DOHH2 (cell line): ENCODE measurements at regions not wholly inside any gene's neighbourhood (a gene's known extent, or its start where the extent isn't known, plus 50 kb on each side); places are given as distances from the start of the nearest gene placed in this dataset.

ENCODE experiments used
- H3F3A ChIP-seq: fragments of 200-600 bp; sonication (generic), shearing (Covaris generic); 2 replicates; pipeline ENCODE4 v1.6.0; 2016; ENCODE audit warnings: antibody characterized with exemption, mild to moderate bottlenecking; ENCODE audit not compliant: control insufficient read depth, insufficient read depth
- H3K27ac ChIP-seq: fragments of 200-600 bp; sonication (generic); 2 replicates; pipeline ENCODE4 v1.5.1; 2014; ENCODE audit warnings: low read depth, mild to moderate bottlenecking, low read length, moderate library complexity
- H3K27me3 ChIP-seq: fragments of 200-600 bp; sonication (generic); 2 replicates; pipeline ENCODE4 v1.6.1; 2014; ENCODE audit warnings: mild to moderate bottlenecking, low read length, mixed read lengths; ENCODE audit not compliant: control insufficient read depth
- H3K36me3 ChIP-seq: fragments of 200-600 bp; sonication (generic); 2 replicates; pipeline ENCODE4 v1.6.1; 2014; ENCODE audit warnings: mild to moderate bottlenecking, low read length, moderate library complexity, mixed read lengths; ENCODE audit not compliant: control insufficient read depth
- H3K4me1 ChIP-seq: fragments of 200-600 bp; sonication (generic); 2 replicates; pipeline ENCODE4 v1.6.1; 2014; ENCODE audit warnings: mild to moderate bottlenecking, low read length, mixed read lengths; ENCODE audit not compliant: control insufficient read depth
- H3K4me2 ChIP-seq: fragments of 200-600 bp; sonication (generic); 2 replicates; pipeline ENCODE4 v1.6.0; 2014; ENCODE audit warnings: mild to moderate bottlenecking, low read length, moderate library complexity
- H3K4me3 ChIP-seq: fragments of 200-600 bp; sonication (generic); 2 replicates; pipeline ENCODE4 v1.5.1; 2014; ENCODE audit warnings: mild to moderate bottlenecking, low read length, mixed read lengths
- H3K79me2 ChIP-seq: fragments of 200-600 bp; sonication (generic); 2 replicates; pipeline ENCODE4 v1.6.1; 2014; ENCODE audit warnings: mild to moderate bottlenecking, low read length, mixed read lengths; ENCODE audit not compliant: control insufficient read depth
- H3K9me2 ChIP-seq: fragments of 200-600 bp; sonication (generic); replicated peaks from 2 replicates; pipeline ENCODE4 v1.6.1; 2014; ENCODE audit warnings: mild to moderate bottlenecking, low read length, mixed read lengths; ENCODE audit not compliant: control insufficient read depth
- H3K9me3 ChIP-seq: fragments of 200-600 bp; sonication (generic); 2 replicates; pipeline ENCODE4 v1.6.1; 2014; ENCODE audit warnings: antibody characterized with exemption, low read length, mixed read lengths; ENCODE audit not compliant: control insufficient read depth, insufficient read depth
- H4K20me1 ChIP-seq: fragments of 200-600 bp; sonication (generic); 2 replicates; pipeline ENCODE4 v1.6.0; 2014; ENCODE audit warnings: low read depth, mild to moderate bottlenecking, antibody characterized with exemption, low read length, moderate library complexity; ENCODE audit not compliant: control insufficient read depth, insufficient read depth
- CTCF ChIP-seq: fragments of 200-600 bp; sonication (generic); IDR thresholded peaks from one replicate; pipeline ENCODE4 v1.5.1; 2014; ENCODE audit warnings: antibody characterized with exemption, mild to moderate bottlenecking, low read depth, low read length; ENCODE audit not compliant: poor library complexity, severe bottlenecking
- EZH2phosphoT487 ChIP-seq: fragments of 200-600 bp; sonication (generic); IDR thresholded peaks from 2 replicates; pipeline ENCODE4 v1.6.1; 2017; ENCODE audit warnings: borderline replicate concordance, mild to moderate bottlenecking, antibody characterized with exemption, low read length, moderate library complexity, mixed read lengths

- no peaks in the 10 kb centered on the region for H3K36me3 ChIP-seq
- TF ChIP-seq EZH2phosphoT487 (no peak), CTCF (no peak)
- H3K27me3 ChIP-seq, result no peaks in the 10 kb centered on the region
- H3K4me1 ChIP-seq, result peaks cover 12% of the 10 kb centered on the region
- H3K4me3 ChIP-seq, result no peak overlapping the region
- H3F3A ChIP-seq, result no peaks in the 10 kb centered on the region
- no peaks in the 10 kb centered on the region for H4K20me1 ChIP-seq
- no peak overlapping the region for H3K27ac ChIP-seq
- H3K4me2 ChIP-seq, result no peak overlapping the region
- H3K79me2 ChIP-seq, result no peaks in the 10 kb centered on the region
- no peaks in the 10 kb centered on the region for H3K9me3 ChIP-seq
- H3K9me2 ChIP-seq, result no peaks in the 10 kb centered on the region
These were observed 79.5 kb upstream of the SLC8A1 start for GRCh38 chr2:40531359-40531758.

GRCh38 chr2:40534528-40534927 is 82.6 kb upstream of the SLC8A1 start:
- H3K4me3 ChIP-seq, result 0 out of 2 replicates have a peak overlapping the region, but pooled peaks have one; percentile 7
- H3K9me2 ChIP-seq, result no peaks in the 10 kb centered on the region
- H3K79me2 ChIP-seq, result no peaks in the 10 kb centered on the region
- no peaks in the 10 kb centered on the region for H3K36me3 ChIP-seq
- H3K4me2 ChIP-seq, result peak overlapping the region; percentile 53
- no peaks in the 10 kb centered on the region for H3K9me3 ChIP-seq
- peaks cover 12% of the 10 kb centered on the region for H3K4me1 ChIP-seq
- TF ChIP-seq CTCF (no peak), EZH2phosphoT487 (no peak)
- H4K20me1 ChIP-seq, result no peaks in the 10 kb centered on the region
- no peaks in the 10 kb centered on the region for H3K27me3 ChIP-seq
- H3F3A ChIP-seq, result no peaks in the 10 kb centered on the region
- H3K27ac ChIP-seq, result no peak overlapping the region

- no peak for TF ChIP-seq CTCF
- no peak for TF ChIP-seq EZH2phosphoT487
- H4K20me1 ChIP-seq, result no peaks in the 10 kb centered on the region
- peaks cover 12% of the 10 kb centered on the region for H3K4me1 ChIP-seq
- H3K79me2 ChIP-seq, result no peaks in the 10 kb centered on the region
- H3K27ac ChIP-seq, result no peak overlapping the region
- no peaks in the 10 kb centered on the region for H3K27me3 ChIP-seq
- H3K9me2 ChIP-seq, result no peaks in the 10 kb centered on the region
- H3K36me3 ChIP-seq, result no peaks in the 10 kb centered on the region
- H3K4me2 ChIP-seq, result no peak overlapping the region
- H3K9me3 ChIP-seq, result no peaks in the 10 kb centered on the region
- no peak overlapping the region for H3K4me3 ChIP-seq
- no peaks in the 10 kb centered on the region for H3F3A ChIP-seq
These were observed 84.1 kb upstream of the SLC8A1 start for GRCh38 chr2:40535972-40536371.
